ENCODE measurements at regions not wholly inside any gene's neighbourhood (a gene's known extent, or its start where the extent isn't known, plus 50 kb on each side); places are given as distances from the start of the nearest gene placed in this dataset.

DNA sequence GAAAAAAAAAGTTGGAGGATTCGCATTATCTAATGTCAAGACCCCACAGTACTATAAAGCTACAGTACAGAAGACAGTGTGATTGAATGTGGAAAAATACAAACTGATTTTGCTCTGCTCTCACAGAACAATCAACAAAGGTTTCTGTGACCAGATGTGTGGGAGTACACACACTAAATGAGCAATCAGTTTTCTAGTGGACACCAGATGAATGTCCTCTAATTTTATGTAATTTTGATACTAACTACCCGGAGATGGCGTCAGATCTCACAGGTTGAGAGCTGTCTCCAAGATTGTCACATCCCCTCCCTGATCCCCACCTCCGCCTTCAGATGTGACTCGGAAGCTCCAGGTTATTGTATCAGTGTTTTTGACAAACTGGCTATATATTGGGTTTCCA lies 81.9 kb upstream of the HUWE1 start:
- TF ChIP-seq, protein P1, sequence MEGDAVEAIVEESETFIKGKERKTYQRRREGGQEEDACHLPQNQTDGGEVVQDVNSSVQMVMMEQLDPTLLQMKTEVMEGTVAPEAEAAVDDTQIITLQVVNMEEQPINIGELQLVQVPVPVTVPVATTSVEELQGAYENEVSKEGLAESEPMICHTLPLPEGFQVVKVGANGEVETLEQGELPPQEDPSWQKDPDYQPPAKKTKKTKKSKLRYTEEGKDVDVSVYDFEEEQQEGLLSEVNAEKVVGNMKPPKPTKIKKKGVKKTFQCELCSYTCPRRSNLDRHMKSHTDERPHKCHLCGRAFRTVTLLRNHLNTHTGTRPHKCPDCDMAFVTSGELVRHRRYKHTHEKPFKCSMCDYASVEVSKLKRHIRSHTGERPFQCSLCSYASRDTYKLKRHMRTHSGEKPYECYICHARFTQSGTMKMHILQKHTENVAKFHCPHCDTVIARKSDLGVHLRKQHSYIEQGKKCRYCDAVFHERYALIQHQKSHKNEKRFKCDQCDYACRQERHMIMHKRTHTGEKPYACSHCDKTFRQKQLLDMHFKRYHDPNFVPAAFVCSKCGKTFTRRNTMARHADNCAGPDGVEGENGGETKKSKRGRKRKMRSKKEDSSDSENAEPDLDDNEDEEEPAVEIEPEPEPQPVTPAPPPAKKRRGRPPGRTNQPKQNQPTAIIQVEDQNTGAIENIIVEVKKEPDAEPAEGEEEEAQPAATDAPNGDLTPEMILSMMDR (IDR thresholded peaks at IDR 0.05; ENCODE audit: extremely low read depth in 1 of 2, insufficient read depth in 1 of 2, low read depth in 1 of 2, low read length in 2 of 2) = no peak
- no peak for TF ChIP-seq GATA2 (IDR thresholded peaks at IDR 0.05; ENCODE audit: insufficient read depth, insufficient read length, low read depth, low read length)
- no peak for TF ChIP-seq POLR2AphosphoS5 (IDR thresholded peaks at IDR 0.05; ENCODE audit: insufficient read depth, low read depth, low read length)
- no peak for TF ChIP-seq POLR2A (IDR thresholded peaks at IDR 0.05; ENCODE audit: low read depth, low read length)
- TF ChIP-seq, protein P2, sequence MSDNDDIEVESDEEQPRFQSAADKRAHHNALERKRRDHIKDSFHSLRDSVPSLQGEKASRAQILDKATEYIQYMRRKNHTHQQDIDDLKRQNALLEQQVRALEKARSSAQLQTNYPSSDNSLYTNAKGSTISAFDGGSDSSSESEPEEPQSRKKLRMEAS (IDR thresholded peaks at IDR 0.05; ENCODE audit: insufficient read depth, insufficient read length) = no peak
- no peak for TF ChIP-seq EZH2 (IDR thresholded peaks at IDR 0.05; ENCODE audit: borderline replicate concordance, low read depth, low read length, severe bottlenecking)

Measured in endothelial cell of umbilical vein (primary cell).